Activated CD4-positive, alpha-beta T cell treated with anti-CD3 and anti-CD28 coated beads, Interleukin-2, amount 50 U/mL, for 4 hours (primary cell): ENCODE measurements at regions not wholly inside any gene's neighbourhood (a gene's known extent, or its start where the extent isn't known, plus 50 kb on each side); places are given as distances from the start of the nearest gene placed in this dataset.
A peak's percentile ranks its signal among the peaks of the same experiment; 100 is the strongest.

ENCODE experiments used
- DNase-seq, 2 experiments: peaks; one replicate each; pipeline ENCODE4 v3.0.0-alpha.2; 2020

DNA sequence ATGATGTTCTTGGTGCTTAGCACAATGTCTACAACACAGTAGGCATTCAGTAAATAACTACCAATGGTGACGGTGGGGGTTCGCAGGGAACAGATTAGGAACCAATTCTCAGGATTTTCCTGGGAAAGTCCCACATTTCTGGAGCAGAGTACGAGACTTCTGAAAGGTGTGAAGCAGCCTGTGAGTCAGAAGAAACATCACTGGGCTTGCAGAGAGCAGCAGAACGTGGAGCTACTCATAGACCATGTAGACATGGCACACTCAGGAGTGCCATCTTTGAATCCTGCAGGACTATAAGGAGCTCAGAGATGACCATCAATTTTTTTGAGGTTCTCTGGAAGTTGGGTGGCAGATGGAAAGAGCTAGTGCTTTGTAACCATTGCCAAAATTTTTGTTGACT is 106.6 kb upstream of the ANKRD55 start:
- no peak for DNase-seq

DNA sequence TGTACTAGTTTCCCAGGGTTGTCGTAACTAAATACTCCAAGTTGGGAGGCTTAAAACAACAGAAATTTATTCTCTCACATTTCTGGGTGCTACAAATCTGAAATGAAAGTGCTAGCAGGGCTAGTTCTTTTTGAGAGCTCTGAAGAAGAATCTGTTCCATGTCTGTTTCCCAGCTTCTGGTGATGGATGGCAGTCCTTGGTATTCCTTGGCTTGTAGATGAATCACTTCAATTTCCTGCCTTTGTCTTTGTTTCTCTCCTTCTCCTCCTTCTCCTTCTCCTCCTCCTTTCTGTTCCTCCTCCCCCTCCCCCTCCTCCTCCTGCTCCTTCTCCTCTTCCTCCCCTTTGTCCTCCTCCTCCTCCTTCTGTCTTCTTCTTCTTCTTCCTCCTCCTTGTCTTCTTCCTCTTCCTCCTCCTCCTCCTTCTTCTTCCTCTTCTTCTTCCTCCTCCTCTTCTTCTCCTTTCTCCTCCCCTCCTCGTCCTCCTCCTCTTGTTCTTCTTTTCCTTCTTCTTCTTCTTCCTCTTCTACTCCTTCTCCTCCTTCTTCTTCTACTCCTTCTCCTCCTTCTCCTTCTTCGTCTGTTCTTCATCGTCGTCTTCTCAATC is 104.7 kb upstream of the ANKRD55 start:
- no peak for DNase-seq

DNA sequence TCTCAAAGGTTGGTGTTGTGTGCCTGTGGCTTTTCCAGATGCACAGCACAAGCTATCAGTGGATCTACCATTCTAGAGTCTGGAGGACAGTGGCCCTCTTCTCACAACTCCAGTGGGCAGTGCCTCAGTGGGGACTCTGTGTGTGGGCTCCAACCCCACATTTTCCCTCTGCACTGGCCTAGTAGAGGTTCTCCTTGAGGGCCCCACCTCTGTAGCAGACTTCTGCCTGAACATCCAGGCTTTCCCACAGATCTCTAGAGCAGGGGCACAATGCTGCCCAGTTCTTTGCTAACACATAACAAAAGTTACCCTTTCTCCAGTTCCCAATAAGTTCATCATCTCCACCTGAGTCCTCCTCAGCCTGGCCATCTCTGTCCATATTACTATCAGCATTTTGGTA is 102.1 kb upstream of the ANKRD55 start:
- DNase-seq, result no peak

DNA sequence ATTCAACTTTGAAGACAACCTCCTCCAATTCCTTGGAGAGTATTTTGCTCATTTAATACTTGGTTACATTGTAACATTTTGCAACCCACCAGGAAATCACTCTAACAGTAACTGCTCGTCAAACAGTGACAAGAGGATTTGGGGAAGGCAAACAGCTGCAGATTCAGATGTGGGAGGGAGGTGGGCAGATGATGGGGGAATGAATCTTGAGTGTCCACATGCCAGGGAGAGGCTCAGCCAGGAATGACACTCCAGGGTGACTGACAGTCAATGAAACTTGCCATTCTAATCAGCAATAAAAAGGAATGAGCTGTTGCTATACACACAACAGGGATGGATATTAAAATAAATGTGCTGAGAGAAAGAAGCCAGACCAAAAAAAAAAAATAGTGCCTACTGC is 97.7 kb upstream of the ANKRD55 start:
- DNase-seq, result no peak

DNA sequence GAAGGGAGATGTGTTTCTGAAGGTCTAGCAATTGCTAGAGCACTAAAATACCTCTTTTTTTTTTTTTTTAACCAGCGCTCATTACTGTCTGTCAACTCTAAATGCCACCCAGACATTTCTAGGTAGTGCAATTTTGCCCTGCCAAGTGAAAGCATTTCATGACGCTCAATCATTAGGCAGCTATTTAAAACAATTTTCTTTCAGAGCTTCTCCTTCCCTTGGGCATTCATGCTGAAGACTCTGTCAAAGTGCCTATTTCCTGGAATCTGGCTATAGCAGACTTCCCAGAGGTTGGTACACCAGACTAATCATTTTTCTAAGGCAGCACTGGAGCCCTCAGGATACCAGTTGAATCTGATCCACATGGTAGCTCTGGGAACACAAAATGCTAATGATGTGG is 97.0 kb upstream of the ANKRD55 start:
- DNase-seq, result no peak

DNA sequence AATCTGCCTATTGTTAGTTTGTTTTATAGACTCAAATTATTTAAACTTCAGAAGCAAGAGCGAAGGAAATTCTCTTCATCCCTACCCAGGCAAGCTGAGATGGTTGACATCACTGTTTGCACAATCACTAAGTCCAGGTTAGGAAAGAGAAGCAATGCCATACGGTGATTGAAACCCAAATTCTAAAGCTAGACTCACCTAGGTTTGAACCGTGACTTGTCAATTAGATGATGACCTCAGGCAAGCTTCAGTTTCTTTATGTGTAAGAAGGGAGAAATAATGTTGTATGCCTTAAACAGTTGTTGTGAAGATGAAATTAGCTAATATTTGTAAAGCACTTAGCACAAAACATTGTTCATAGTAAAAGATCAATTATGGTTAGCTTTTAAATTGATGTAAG is 96.5 kb upstream of the ANKRD55 start:
- DNase-seq, result no peak

DNA sequence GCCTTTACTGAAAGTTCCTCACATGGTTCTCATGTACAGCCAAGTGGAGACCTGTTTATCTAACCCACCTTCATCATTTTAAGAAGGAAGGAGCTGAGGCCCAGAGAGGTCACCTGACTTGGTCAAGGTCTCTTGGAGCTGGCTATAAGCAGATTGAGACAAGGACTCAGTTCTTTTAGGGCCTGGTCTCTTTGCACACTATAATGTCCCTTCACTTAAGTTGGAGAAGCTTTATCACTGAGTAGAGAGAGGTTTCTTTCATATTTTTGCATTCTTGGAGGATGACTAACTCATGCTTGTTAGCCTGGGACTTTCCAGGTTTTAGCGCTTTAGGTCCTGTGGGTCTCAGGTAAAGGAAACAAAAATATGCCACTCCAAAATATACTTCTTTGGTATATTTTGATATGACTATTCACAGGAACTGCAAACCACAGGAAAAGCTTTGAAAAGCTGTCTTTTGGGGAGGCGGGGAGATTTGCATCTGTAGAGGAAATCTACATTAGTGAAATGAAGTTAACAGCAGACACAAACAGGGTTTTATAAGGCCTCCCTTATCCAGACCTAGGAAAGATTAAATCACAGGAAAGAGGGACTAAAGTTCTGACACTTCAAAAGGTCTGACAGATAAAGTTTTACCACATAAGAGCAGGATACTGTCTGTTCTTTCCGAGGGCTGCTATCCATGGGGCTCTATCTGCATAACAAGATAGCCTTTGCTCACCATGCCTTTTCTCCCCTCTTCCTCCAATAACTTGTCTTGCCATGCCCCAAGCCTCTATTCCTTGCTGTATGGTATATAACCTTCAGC is 95.8 kb upstream of the ANKRD55 start:
- peak; percentile 38 to 40 for DNase-seq

DNA sequence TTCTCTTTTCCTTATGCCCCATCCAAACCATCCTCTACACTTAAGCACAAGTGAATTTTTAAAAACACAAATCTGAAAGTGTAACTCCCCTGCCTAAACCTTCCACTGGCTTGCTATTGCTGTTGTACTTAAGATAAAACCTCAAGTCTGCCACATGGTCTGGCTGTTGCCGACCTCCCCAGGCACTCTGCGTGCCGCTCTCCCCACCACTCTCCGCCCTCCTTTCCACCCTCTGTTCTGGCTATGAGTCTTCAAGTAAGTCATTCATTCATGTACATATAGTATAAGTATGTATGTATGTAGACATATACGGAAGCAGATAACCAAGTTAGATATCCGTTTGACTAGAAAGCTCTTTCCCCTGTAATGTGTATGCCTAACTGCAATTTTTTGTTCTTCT is 94.7 kb upstream of the ANKRD55 start:
- peak; percentile 36 to 45 for DNase-seq

DNA sequence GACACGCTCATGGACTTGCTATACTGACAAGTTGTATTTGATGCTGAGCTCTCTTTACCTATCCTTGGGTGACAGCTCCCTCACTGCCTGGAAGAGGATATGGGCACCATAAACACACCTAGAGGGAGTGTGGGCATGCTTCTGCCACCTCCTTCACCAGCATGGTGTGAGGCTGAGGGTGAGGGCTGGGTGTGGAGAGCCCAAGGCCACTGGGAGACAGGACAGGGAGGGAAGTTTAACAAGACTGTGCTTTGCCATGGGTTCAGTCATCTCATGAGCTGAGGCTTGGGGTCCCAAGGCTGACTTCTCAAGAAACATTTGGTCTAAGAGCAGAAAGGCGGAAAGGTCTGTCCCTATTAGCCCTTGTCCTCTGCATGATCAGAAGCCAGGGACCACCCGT is 93.6 kb upstream of the ANKRD55 start:
- no peak for DNase-seq

DNA sequence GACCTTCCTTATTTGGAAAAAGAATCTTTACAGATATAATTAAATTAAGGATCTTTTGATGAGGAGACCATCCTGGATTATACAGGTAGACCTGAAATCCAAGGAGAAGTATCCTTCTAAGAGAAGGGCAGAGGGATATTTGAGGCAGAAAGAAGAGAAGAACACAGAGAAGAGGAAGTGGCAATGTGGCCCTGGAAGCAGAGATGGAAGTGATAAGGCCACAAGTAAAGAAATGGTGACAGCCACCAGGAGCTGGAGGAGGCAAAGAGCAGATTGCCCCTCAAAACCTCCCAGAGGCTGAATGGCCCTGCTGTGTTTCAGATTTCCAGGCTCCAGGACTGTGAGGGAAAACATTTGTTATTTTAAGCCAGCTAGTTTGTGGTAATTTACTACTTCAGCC is 93.0 kb upstream of the ANKRD55 start:
- no peak for DNase-seq

DNA sequence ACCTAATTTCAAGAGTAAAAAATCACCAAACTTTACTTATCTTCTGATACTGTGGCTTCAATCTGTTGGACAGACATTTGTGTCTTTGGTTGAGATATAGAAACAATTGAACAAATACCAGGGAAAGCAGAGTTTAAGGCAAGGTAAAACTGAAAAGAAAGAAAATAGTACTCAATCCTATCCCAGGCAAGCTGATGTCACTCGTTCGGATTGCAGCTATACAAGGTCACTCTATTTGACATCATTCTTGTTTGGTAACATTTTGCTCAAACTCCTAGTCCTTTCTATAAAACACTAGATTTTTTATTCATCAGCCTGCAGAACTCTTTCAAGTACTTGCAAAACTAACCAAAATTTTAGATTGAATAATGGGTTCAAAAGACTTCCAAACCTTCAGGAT is 91.9 kb upstream of the ANKRD55 start:
- no peak for DNase-seq

DNA sequence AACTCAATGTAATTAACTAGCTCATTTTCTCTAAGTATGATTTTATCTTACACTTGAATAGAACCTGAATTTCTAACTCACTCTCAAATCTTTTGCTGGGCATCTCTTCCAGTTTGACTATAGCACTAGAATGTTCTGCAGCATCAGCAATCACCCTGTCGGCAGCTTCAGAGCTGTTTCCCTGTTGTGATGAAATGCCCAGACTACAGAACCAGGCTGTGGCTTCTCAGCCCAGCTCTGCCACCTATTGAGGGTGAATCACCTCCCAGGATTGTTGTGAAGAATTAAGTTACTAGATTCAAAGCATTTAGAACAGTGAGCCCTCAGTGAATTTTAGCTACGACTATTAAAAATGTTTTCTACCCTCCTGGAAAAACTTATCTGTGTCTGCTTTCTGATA is 90.4 kb upstream of the ANKRD55 start:
- peak in 1 of 2 experiments; percentile 7 for DNase-seq

DNA sequence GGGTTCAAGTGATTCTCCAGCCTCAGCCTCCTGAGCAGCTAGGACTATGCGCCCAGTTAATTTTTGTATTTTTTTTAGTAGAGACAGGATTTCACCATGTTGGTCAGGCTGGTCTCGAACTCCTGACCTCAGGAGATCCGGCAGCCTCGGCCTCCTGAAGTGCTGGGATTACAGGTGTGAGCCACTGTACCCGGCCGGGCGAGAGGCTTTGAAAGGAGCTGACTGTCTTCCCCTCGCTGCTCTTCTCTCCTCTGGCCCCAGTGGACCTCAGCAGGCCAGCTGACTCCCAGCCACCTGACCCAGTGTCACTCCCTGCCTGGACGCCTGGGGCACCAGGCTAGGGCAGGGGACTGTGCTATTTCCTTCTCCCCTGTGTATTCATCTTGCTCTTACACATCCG is 89.5 kb upstream of the ANKRD55 start:
- no peak for DNase-seq

DNA sequence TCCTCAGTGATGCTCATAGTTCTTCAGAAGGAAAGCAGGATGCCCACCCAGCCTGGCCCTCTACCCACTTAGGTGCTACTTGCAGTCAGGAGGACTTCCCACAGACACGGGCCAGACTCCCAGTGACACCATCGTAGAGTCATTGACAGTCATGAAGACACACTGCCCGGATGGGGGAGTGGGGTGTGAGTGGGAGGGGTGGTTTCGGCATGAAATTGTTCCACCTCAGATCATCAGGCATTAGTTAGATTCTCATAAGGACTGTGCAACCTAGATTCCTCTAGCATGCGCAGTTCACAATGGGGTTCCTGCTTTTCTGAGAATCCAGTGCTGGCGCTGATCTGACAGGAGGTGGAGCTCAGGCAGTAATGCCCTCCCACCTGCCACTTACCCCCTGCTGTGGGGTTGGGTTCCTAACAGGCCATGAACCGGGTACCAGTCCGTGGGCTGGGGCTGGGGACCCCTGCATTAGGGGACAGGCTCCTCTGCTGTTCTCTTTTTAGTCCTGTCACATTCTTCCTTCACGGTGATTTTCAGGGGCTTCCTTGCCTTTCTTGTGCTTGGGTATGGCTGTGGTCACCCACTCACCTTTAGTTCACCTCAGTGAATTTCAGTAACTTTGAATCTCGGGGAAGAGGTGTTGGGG is 88.2 kb upstream of the ANKRD55 start:
- DNase-seq, result peak in 1 of 2 experiments; percentile 20

DNA sequence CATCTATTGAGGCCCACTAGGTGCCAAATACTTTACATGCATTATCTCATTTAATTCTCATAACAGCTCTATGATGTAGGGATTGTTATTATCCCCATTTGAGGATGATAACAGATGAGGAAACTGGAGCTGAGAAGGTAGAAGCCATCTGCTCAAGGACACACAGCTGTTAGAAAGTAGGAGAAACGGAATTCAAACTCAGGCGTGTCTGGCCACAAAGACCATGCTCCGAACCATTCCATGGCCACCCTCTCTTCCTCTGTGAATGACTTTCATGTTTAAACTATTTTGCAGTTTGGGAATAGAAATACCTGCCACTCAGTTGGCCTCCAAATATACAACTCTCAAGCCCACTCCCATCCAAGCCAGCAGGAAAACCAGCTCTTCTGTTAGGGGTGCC is 87.6 kb upstream of the ANKRD55 start:
- no peak for DNase-seq

DNA sequence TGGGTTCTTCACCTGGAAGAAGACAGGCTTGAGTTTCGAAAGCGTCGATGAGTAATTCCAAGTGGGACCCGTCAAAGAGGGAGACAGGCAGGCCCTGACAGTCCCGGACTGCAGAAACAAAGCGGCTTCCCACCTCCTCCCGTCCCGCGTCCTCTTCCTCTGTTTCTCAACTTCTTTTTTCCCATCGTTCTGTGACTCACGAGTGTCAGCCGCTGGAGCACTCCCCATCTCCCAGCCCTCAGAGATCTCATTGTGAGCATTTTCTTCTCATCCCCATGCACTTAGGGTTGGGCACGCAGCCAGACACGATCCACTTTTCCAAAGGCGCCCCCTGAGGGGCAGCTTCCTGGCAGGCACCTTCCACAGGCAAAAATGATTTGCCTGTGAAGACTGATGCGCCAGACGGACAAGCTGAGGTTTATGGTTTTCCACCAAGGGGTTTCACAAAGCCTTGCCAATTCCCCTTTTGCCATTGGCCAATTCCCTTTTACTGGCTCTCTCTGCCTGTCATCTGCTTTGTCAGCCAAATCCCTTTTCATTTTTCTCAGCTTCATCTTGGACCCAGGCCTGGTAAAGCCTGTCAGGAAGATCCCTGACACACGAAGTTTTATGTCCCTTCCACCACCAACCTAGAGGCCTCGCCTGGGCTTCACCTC is 86.5 kb upstream of the ANKRD55 start:
- DNase-seq, result no peak

DNA sequence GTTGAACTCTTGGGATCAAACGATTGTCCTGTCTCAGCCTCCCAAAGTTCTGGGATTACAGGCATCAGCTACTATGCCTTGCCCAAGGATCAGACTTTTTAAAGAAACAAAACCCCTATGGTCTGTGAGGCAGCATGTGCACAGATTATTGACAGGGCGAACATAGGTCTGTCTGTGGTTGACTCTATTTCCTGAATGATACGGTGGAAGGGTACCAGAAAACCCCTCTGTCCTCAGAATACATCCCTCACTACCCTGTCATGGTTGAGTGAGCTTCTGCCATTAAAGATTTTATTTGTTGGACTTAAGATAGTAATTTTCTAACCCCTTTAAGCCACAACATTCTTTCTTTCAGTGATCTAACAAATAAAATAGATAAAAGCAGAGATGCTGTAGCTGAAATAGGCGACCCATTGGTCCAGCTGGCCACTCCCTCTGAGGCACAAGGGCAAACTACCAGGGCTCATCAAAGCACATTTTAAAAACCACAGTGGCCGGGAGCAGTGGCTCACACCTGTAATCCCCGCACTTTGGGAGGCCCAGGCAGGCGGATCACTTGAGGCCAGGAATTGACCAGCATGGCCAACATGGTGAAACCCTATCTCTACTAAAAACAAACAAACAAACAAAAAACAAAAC is 84.9 kb upstream of the ANKRD55 start:
- no peak for DNase-seq

DNA sequence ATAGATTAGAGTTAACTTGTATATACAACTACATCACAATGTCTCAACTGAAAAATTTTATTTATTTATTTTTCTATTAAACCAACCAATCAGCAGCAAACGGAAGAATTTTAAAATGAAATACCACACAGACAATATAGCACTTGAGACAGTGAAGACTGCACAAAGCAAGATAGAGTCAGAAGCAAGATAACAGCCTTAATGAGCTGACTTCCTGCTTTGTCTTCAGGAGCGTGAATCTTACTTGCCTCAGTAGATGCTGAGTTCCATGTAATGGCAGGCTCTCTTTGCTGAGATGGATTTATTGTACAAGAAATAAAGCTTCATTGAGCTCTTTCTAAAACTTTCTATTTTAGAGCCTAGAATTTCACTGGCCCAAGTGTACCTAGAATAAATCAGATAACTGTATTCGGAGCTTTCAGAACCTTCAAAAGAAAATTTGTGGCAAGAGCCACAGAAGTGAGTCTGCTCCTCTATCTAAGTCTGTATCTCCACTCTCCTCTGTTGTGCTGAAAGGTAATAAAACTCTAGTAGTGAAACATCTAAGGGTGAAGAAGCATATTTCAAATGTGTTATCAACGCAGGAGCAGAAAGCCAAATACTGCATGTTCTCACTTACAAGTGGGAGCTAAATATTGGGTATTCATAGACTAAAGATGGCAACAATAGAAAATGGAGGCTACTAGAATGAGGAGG is 83.3 kb upstream of the ANKRD55 start:
- no peak for DNase-seq

DNA sequence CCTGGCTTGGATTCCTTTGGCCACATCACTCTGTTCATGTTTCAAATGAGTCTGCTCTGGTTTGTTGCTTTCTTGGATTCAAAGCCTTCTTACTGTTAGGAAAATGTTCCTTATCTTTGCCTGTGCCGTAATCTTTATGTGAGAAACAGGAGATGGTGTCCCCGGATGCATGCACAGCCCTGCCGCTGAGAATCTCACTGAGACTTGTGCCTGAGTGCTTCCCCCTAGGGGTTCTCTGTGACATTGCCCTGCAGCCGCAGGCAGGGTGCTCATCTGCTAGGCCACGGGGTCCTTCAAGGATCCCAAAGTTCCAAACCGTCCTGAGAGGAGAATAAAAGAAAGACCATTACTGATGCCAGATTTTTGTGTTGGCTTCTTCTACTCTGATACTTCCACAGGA is 81.4 kb upstream of the ANKRD55 start:
- DNase-seq, result peak; percentile 37 to 46

DNA sequence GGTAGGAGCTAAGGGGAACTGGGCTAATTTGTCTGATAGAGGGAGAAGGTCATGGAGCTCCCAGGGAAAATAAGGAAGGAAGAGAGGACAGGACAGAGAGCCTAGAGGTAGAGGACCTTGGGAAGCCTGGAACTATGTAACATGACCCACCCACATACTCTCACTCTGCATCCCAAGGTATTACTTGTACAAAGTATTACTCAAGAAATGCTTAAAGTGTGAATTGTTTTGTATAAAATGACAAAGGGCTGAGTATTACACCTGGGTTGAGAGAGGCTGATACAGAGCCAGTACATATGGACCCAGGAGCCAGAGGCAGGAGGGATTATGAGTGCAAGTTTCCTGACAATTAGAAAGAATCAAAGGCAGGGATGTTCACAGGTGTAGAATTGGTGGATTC is 80.5 kb upstream of the ANKRD55 start:
- DNase-seq, result no peak

DNA sequence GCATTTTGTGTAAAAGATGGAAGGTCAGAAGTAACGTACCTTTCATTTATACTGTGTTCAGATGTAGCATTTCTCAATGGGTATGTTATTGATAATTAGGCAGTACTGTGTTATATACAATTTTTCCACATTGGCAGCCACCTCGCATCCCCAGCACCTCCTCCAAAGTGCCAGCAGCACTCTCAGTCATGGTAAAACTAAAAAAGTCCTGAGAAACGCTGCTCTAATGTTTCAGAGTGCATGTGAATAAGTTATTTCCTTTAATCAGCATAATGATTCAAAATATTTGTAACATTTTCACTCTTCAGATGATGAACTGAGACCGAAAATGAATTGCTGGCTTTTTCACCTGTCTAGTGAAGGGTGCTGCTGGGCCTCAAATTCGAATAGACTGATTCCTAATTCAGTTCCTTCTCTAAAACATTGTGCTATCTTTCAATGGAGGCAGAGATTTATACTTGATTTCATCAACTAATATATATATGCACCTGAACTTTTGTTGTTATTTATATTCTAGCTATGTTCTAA is 79.9 kb upstream of the ANKRD55 start:
- no peak for DNase-seq

DNA sequence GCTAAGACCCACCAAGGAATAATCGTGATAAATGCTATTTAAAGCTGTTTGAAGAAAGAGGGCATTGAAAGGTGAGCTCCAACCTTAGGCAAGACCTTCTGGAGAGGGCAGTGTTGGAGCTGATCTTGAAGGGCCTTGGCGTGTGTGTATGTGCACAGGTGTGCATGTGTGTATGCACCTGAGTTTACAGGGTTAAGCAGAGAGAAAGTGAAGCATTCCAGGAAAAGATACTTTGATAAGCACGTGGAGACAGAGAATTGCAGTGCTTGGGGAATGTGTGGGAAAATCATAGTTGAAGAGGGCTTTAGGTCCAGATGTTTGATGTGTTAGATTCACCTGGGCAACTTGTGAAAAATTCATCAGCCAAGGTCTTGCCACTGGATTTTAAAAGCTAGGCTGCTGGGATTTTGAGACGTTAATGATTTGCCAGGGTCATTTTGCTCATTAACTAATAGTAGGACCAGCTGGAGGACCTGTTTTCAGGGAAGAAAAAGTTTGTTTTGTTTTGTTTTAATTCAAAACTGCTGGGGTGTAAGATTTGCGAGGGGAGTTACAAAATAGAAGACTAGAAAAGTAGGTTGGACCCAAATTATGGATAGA is 78.3 kb upstream of the ANKRD55 start:
- no peak for DNase-seq
